Colonic mucosa (tissue), 4 donors: ENCODE measurements at regions not wholly inside any gene's neighbourhood (a gene's known extent, or its start where the extent isn't known, plus 50 kb on each side); places are given as distances from the start of the nearest gene placed in this dataset.

Experiments
- DNase-seq: peaks from one replicate; pipeline ENCODE4 v3.0.0-alpha.2; 2020
- H3K27ac ChIP-seq: fragments of 200-600 bp; one replicate; pipeline ENCODE4 v1.8.0; 2021
- H3K27me3 ChIP-seq: fragments of 200-600 bp; one replicate; pipeline ENCODE4 v1.8.0; 2021
- H3K36me3 ChIP-seq: fragments of 200-600 bp; one replicate; pipeline ENCODE4 v1.8.0; 2021
- H3K4me1 ChIP-seq: fragments of 200-600 bp; one replicate; pipeline ENCODE4 v1.8.0; 2021; ENCODE audit warnings: mild to moderate bottlenecking
- H3K4me3 ChIP-seq: fragments of 200-600 bp; one replicate; pipeline ENCODE4 v1.8.0; 2021
- H3K9ac ChIP-seq, 2 donors: one replicate each; pipeline ENCODE4 v1.7.0; 2013; ENCODE audit warnings: control low read depth in 2 of 2, low read depth in 2 of 2, low read length in 2 of 2
- H3K9me3 ChIP-seq: fragments of 200-600 bp; one replicate; pipeline ENCODE4 v1.8.0; 2021
- CTCF ChIP-seq: fragments of 200-600 bp; IDR thresholded peaks from one replicate; pipeline ENCODE4 v1.8.0; 2022; ENCODE audit warnings: antibody characterized with exemption, mild to moderate bottlenecking
- intact Hi-C: fragments of 100-400 bp; cut with DNase I; formaldehyde crosslinking; loops from one replicate; pipeline ENCODE4 v1.14.1; 2022
- donor health status: healthy.
- donor health status: DM: no; HTN: no; CAD: no.
- donor health status: DM: no; HTN: no; CAD: no.

- no peak for DNase-seq
- no peaks in the 10 kb centered on the region for H3K27me3 ChIP-seq
- TF ChIP-seq CTCF = no peak
- H3K4me1 ChIP-seq = no peaks in the 10 kb centered on the region
- H3K4me3 ChIP-seq = no peak overlapping the region
- H3K9me3 ChIP-seq = no peaks in the 10 kb centered on the region
- no peaks in the 10 kb centered on the region for H3K36me3 ChIP-seq
- H3K27ac ChIP-seq = no peak overlapping the region
- no peak overlapping the region for H3K9ac ChIP-seq
- intact Hi-C loops = no loop called here
Measured at GRCh38 chr18:78779996-78780718, 199.5 kb upstream of the SALL3 start.

GRCh38 chr18:78780719-78781600 lies 198.7 kb upstream of the SALL3 start:
- no peak for DNase-seq
- Histone ChIP-seq H3K27me3 (no peaks in the 10 kb centered on the region), H3K9ac (no peak overlapping the region), H3K9me3 (no peaks in the 10 kb centered on the region), H3K4me3 (no peak overlapping the region), H3K27ac (no peak overlapping the region), H3K36me3 (no peaks in the 10 kb centered on the region), H3K4me1 (no peaks in the 10 kb centered on the region)
- no peak for TF ChIP-seq CTCF
- intact Hi-C loops = no loop called here

- no peaks in the 10 kb centered on the region for H3K36me3 ChIP-seq
- TF ChIP-seq CTCF = no peak
- no peak for DNase-seq
- H3K27ac ChIP-seq = no peak overlapping the region
- intact Hi-C loops = no loop called here
- H3K9ac ChIP-seq = no peak overlapping the region
- no peaks in the 10 kb centered on the region for H3K4me1 ChIP-seq
- no peak overlapping the region for H3K4me3 ChIP-seq
- H3K9me3 ChIP-seq = no peaks in the 10 kb centered on the region
- no peaks in the 10 kb centered on the region for H3K27me3 ChIP-seq
Measured at GRCh38 chr18:78781601-78781960, 198.0 kb upstream of the SALL3 start.

GRCh38 chr18:78782951-78783563 lies 196.6 kb upstream of the SALL3 start:
- intact Hi-C loops = no loop called here
- H3K27ac ChIP-seq = no peak overlapping the region

More at GRCh38 chr18:78782951-78783563, 196.6 kb upstream of the SALL3 start:
- DNase-seq = no peak
- H3K9me3 ChIP-seq = no peaks in the 10 kb centered on the region
- no peak overlapping the region for H3K4me3 ChIP-seq
- no peak for TF ChIP-seq CTCF
- no peaks in the 10 kb centered on the region for H3K36me3 ChIP-seq
- no peak overlapping the region for H3K9ac ChIP-seq
- no peaks in the 10 kb centered on the region for H3K4me1 ChIP-seq
- H3K27me3 ChIP-seq = no peaks in the 10 kb centered on the region
